ENCODE measurements at regions not wholly inside any gene's neighbourhood (a gene's known extent, or its start where the extent isn't known, plus 50 kb on each side); places are given as distances from the start of the nearest gene placed in this dataset.

DNA sequence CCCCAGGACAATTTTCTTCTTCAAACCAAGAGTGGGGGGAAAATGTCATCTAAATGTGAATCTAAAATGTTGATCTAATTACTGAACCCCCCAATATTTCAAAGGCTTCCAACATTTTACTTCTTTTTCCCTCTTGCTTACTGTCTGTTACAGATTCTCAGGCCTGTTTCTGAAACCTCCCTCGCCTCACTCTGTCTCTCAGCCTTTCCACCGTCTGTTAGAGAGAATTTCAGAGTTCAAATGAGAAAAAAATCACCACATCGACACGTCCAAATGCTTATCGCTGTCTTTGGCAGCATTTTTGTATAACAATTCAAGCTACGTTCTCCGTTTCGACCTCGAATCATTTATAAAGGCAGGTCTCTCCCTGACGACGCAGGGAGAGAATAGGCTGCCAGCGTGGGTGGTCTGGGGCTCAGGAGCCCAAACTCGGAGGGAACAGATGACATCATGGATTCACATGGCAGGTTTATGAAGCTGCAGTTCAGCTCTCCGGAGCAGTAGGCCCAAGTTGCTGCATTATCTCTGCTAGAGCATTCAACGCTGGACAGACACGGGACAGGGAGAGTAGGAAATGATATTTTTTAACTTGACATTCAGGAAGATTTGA lies 139.8 kb downstream of the GAS1 start:
- TF ChIP-seq CTCF (IDR thresholded peaks at IDR 0.05; ENCODE audit: poor library complexity), result no peak
- no peak for TF ChIP-seq EZH2phosphoT487 (IDR thresholded peaks at IDR 0.05; ENCODE audit: low read depth, severe bottlenecking, unreplicated experiment)

All from hepatocyte (in vitro differentiated cells).